Endothelial cell of umbilical vein (primary cell): ENCODE measurements at regions not wholly inside any gene's neighbourhood (a gene's known extent, or its start where the extent isn't known, plus 50 kb on each side); places are given as distances from the start of the nearest gene placed in this dataset.

Source experiments
- BruUV-seq: library from RNA; stranded (reverse); fragments of 400-500 nt; replicated peaks from 2 replicates; lab custom pipeline; 2021; lab: Mats Ljungman, UMichigan
- CTCF ChIA-PET: fragments of 300-600, 350-600 bp; sonication (Branson Sonifier 250); formaldehyde crosslinking; loops from one replicate; lab custom pipeline; 2021; ENCODE audit warnings: antibody characterized with exemption, inconsistent platforms; lab: Charles Lee
- POLR2A ChIA-PET: fragments of 300-600, 350-600 bp; sonication (Branson Sonifier 250); formaldehyde crosslinking; loops from one replicate; lab custom pipeline; 2021; ENCODE audit warnings: antibody characterized with exemption, inconsistent platforms; lab: Charles Lee
- DNase-seq: peaks from one replicate; pipeline ENCODE4 v3.0.0-alpha.2; 2011; ENCODE audit warnings: low read depth, low spot score
- FAIRE-seq: peaks from 2 replicates; lab custom pipeline; 2011; peaks lifted over from hg19 to GRCh38; lab: Jason Lieb, UNC
- H2AFZ ChIP-seq: 2 replicates; pipeline ENCODE4 v1.6.0; 2012; ENCODE audit warnings: low read depth, low read length, control low read depth, inconsistent platforms
- H3K27ac ChIP-seq: 2 replicates; pipeline ENCODE4 v1.5.1; 2011; ENCODE audit warnings: low read depth, mild to moderate bottlenecking, control low read depth, low read length, moderate library complexity; ENCODE audit not compliant: insufficient read depth
- H3K27me3 ChIP-seq, 2 experiments: 2 replicates each; pipeline versions ENCODE4 v1.6.0 to v1.6.1; 2011; ENCODE audit warnings: low read length in 2 of 2, mixed read lengths in 1 of 2; ENCODE audit not compliant: control insufficient read depth in 2 of 2, insufficient read depth in 2 of 2
- H3K36me3 ChIP-seq, 2 experiments: 2 replicates in 1 of 2; 3 replicates in 1 of 2; pipeline ENCODE4 v1.5.1; 2011; ENCODE audit warnings: low read length in 2 of 2, mild to moderate bottlenecking in 1 of 2, moderate library complexity in 1 of 2; ENCODE audit not compliant: control insufficient read depth in 2 of 2, insufficient read depth in 2 of 2; ENCODE audit errors: extremely low read depth in 1 of 2
- H3K4me1 ChIP-seq: 3 replicates; pipeline ENCODE4 v1.5.1; 2011; ENCODE audit warnings: mild to moderate bottlenecking, low read length; ENCODE audit not compliant: control insufficient read depth, insufficient read depth; ENCODE audit errors: extremely low read depth
- H3K4me2 ChIP-seq: 2 replicates; pipeline ENCODE4 v1.6.1; 2011; ENCODE audit warnings: low read length, control low read depth, mixed read lengths; ENCODE audit not compliant: insufficient read depth
- H3K4me3 ChIP-seq, 3 experiments: fragments of 200-600 bp in 1 of 3; sonication (generic), shearing (Covaris generic) in 1 of 3; replicated peaks in 1 of 3; 2 replicates each; pipeline ENCODE4 v1.5.1; 2011 to 2016; ENCODE audit warnings: control low read depth in 3 of 3, low read length in 3 of 3, mild to moderate bottlenecking in 2 of 3, inconsistent platforms in 1 of 3, low read depth in 1 of 3, moderate library complexity in 1 of 3; ENCODE audit not compliant: insufficient read depth in 1 of 3
- H3K79me2 ChIP-seq: 2 replicates; pipeline ENCODE4 v1.6.0; 2012; ENCODE audit warnings: low read length, inconsistent platforms; ENCODE audit not compliant: control insufficient read depth, insufficient read depth
- H3K9ac ChIP-seq: replicated peaks from 2 replicates; pipeline ENCODE3; 2011; ENCODE audit warnings: low read length, control low read depth; ENCODE audit not compliant: insufficient read depth; ENCODE audit errors: extremely low read depth
- H3K9me1 ChIP-seq: replicated peaks from 3 replicates; pipeline ENCODE4 v1.6.0; 2011; ENCODE audit warnings: mild to moderate bottlenecking, low read length; ENCODE audit not compliant: control insufficient read depth, insufficient read depth; ENCODE audit errors: extremely low read depth
- H3K9me3 ChIP-seq: replicated peaks from 2 replicates; pipeline ENCODE4 v1.5.1; 2012; ENCODE audit warnings: low read length, inconsistent platforms; ENCODE audit not compliant: control insufficient read depth, insufficient read depth
- H4K20me1 ChIP-seq: replicated peaks from 2 replicates; pipeline ENCODE3; 2011; ENCODE audit warnings: mild to moderate bottlenecking, low read length; ENCODE audit not compliant: control insufficient read depth, insufficient read depth; ENCODE audit errors: extremely low read depth
- EZH2 ChIP-seq: IDR thresholded peaks from 2 replicates; pipeline ENCODE4 v1.6.1; 2012; ENCODE audit warnings: borderline replicate concordance, low read depth, mild to moderate bottlenecking, moderate library complexity, low read length, inconsistent platforms; ENCODE audit not compliant: severe bottlenecking
- FOS ChIP-seq: IDR thresholded peaks from 2 replicates; pipeline ENCODE4 v1.6.1; 2011; ENCODE audit warnings: mild to moderate bottlenecking, low read length, moderate library complexity, borderline replicate concordance; ENCODE audit not compliant: insufficient read depth
- GATA2 ChIP-seq: IDR thresholded peaks from 2 replicates; pipeline ENCODE4 v1.7.0; 2011; ENCODE audit warnings: low read depth, mild to moderate bottlenecking, moderate library complexity, mixed read lengths, low read length; ENCODE audit not compliant: insufficient read length, insufficient read depth
- JUN ChIP-seq: IDR thresholded peaks from 2 replicates; pipeline ENCODE4 v1.6.1; 2011; ENCODE audit warnings: borderline replicate concordance, low read depth; ENCODE audit not compliant: insufficient read length, insufficient read depth
- MYC ChIP-seq: IDR thresholded peaks from one replicate; pipeline ENCODE4 v1.6.1; 2011; ENCODE audit warnings: mild to moderate bottlenecking, low read depth, low read length
- POLR2A ChIP-seq: IDR thresholded peaks from 2 replicates; pipeline ENCODE4 v1.6.1; 2012; ENCODE audit warnings: low read depth, mild to moderate bottlenecking, control low read depth, low read length
- POLR2AphosphoS5 ChIP-seq: IDR thresholded peaks from 2 replicates; pipeline ENCODE4 v1.6.1; 2012; ENCODE audit warnings: low read depth, mild to moderate bottlenecking, control low read depth, low read length, moderate library complexity; ENCODE audit not compliant: insufficient read depth
- dilution Hi-C: fragments of 300-500 bp; cut with MboI; formaldehyde crosslinking; loops from one replicate; pipeline ENCODE4 v1.15.0; 2019; ENCODE audit warnings: low sequenced_read_pairs; ENCODE audit not compliant: extremely low pct_ligation_motif_present
- intact Hi-C: fragments of 100-400 bp; cut with micrococcal nuclease; formaldehyde crosslinking; loops from one replicate; pipeline ENCODE4 v1.10.0; 2022
- TF ChIP-seq, protein P1 (sequence below): IDR thresholded peaks from 2 replicates; pipeline ENCODE4 v1.6.1; 2011; ENCODE audit not compliant: insufficient read depth, insufficient read length
- TF ChIP-seq, protein P2 (sequence below), 2 donors: IDR thresholded peaks; 1 replicate in 1 of 2; 2 replicates in 1 of 2; pipeline ENCODE4 v1.5.1; 2011; ENCODE audit warnings: low read length in 2 of 2, mild to moderate bottlenecking in 2 of 2, moderate library complexity in 2 of 2, control low read depth in 1 of 2, inconsistent platforms in 1 of 2, low read depth in 1 of 2; ENCODE audit not compliant: insufficient read depth in 1 of 2; ENCODE audit errors: extremely low read depth in 1 of 2

GRCh38 chr10:2958659-2959058 is 108.7 kb upstream of the PFKP start:
- ChIA-PET POLR2A (no interaction called here), CTCF (interaction anchor here (2.1 kb wide), 1 partner anchor 30 kb away, joined by 6 read pairs; no protein-coding TSS in a partner anchor)
- no peak overlapping the region for H3K4me2 ChIP-seq
- H2AFZ ChIP-seq = no peak overlapping the region
- dilution Hi-C loops (no loop called here), intact Hi-C loops (no loop called here)
- H3K27ac ChIP-seq = no peak overlapping the region
- H3K27me3 ChIP-seq = no peaks in the 10 kb centered on the region
- DNase-seq = no peak
- no peaks in the 10 kb centered on the region for H3K4me1 ChIP-seq
- H3K4me3 ChIP-seq = no peak overlapping the region
- no peaks in the 10 kb centered on the region for H3K9me1 ChIP-seq
- H3K36me3 ChIP-seq = no peaks in the 10 kb centered on the region
- H4K20me1 ChIP-seq = no peaks in the 10 kb centered on the region
- H3K79me2 ChIP-seq = no peaks in the 10 kb centered on the region
- FAIRE-seq = no peak
- no peaks in the 10 kb centered on the region for H3K9me3 ChIP-seq
- BruUV-seq = no TSS peak
- TF ChIP-seq POLR2A (no peak), MYC (no peak), POLR2AphosphoS5 (no peak)
- no peak overlapping the region for H3K9ac ChIP-seq

- FAIRE-seq = no peak
These were observed 109.6 kb upstream of the PFKP start for GRCh38 chr10:2957785-2958184.

More at GRCh38 chr10:2957785-2958184, 109.6 kb upstream of the PFKP start:
- H2AFZ ChIP-seq = no peak overlapping the region
- no peaks in the 10 kb centered on the region for H3K9me3 ChIP-seq
- no peaks in the 10 kb centered on the region for H3K79me2 ChIP-seq
- H3K4me1 ChIP-seq = no peaks in the 10 kb centered on the region
- intact Hi-C loops = no loop called here
- ChIA-PET POLR2A (no interaction called here), CTCF (interaction anchor here (2.1 kb wide), 1 partner anchor 29 kb away, joined by 6 read pairs; no protein-coding TSS in a partner anchor)
- H3K9me1 ChIP-seq = no peaks in the 10 kb centered on the region
- no peak for DNase-seq
- BruUV-seq = no TSS peak
- dilution Hi-C loops = no loop called here
- no peak overlapping the region for H3K27ac ChIP-seq
- TF ChIP-seq GATA2 (no peak), POLR2A (no peak), MYC (no peak), FOS (no peak), EZH2 (no peak), JUN (no peak), POLR2AphosphoS5 (no peak)
- TF ChIP-seq, protein P1, sequence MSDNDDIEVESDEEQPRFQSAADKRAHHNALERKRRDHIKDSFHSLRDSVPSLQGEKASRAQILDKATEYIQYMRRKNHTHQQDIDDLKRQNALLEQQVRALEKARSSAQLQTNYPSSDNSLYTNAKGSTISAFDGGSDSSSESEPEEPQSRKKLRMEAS = no peak
- TF ChIP-seq, protein P2, sequence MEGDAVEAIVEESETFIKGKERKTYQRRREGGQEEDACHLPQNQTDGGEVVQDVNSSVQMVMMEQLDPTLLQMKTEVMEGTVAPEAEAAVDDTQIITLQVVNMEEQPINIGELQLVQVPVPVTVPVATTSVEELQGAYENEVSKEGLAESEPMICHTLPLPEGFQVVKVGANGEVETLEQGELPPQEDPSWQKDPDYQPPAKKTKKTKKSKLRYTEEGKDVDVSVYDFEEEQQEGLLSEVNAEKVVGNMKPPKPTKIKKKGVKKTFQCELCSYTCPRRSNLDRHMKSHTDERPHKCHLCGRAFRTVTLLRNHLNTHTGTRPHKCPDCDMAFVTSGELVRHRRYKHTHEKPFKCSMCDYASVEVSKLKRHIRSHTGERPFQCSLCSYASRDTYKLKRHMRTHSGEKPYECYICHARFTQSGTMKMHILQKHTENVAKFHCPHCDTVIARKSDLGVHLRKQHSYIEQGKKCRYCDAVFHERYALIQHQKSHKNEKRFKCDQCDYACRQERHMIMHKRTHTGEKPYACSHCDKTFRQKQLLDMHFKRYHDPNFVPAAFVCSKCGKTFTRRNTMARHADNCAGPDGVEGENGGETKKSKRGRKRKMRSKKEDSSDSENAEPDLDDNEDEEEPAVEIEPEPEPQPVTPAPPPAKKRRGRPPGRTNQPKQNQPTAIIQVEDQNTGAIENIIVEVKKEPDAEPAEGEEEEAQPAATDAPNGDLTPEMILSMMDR (IDR thresholded peaks at IDR 0.05; ENCODE audit: extremely low read depth in 1 of 2, insufficient read depth in 1 of 2, low read depth in 1 of 2, low read length in 2 of 2) = no peak
- no peak overlapping the region for H3K4me3 ChIP-seq
- no peak overlapping the region for H3K9ac ChIP-seq
- no peaks in the 10 kb centered on the region for H4K20me1 ChIP-seq
- H3K36me3 ChIP-seq = no peaks in the 10 kb centered on the region
- H3K4me2 ChIP-seq = no peak overlapping the region
- H3K27me3 ChIP-seq = no peaks in the 10 kb centered on the region
